Keratinocyte (primary cell): ENCODE measurements at regions not wholly inside any gene's neighbourhood (a gene's known extent, or its start where the extent isn't known, plus 50 kb on each side); places are given as distances from the start of the nearest gene placed in this dataset.

Experiments
- EZH2 ChIP-seq: IDR thresholded peaks from one replicate; pipeline ENCODE4 v1.6.1; 2012; ENCODE audit warnings: inconsistent platforms, mild to moderate bottlenecking, low read length, moderate library complexity
- TF ChIP-seq, protein P1 (sequence below), 3 experiments: IDR thresholded peaks in 1 of 3; conservative IDR thresholded peaks in 1 of 3; optimal IDR thresholded peaks in 1 of 3; 2 replicates in 2 of 3; 3 replicates in 1 of 3; pipeline versions ENCODE3 to v1.5.1; 2011; ENCODE audit warnings: low read length in 3 of 3, mild to moderate bottlenecking in 3 of 3, moderate library complexity in 2 of 3, control low read depth in 1 of 3, inconsistent platforms in 1 of 3; ENCODE audit not compliant: insufficient read depth in 2 of 3; ENCODE audit errors: extremely low read depth in 1 of 3

DNA sequence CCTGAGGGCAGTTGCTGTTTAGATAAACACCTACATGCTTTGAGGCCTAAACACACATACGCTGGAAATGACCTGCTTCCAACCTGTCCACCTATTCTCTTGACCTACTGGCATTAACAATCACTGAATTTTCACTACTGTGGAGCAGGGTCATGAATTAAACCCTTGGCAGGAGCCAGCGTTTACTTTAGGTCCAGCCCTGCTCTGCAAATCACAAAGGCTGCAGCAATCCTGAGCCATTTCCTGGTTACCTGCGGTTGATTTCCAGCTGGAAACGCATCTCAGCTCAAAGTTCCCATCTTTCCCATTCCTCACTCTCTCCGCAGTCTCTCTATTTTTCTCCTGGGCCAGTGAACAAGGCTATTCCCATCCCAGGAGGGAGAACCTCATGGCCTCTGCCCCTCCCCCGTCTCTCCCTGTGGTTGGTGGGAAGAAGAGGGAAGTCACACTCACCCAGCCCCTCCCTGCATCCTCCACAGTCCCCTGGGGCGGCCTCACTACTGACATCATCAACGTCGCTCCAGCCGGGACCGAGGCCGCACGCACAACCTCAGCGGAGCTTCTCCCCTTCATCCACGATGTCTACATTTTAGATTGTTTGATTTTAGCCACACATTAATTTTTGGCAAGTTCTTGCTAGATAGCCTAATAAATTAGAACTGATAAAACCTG is 84.5 kb upstream of the SNTG2 start:
- TF ChIP-seq, protein P1, sequence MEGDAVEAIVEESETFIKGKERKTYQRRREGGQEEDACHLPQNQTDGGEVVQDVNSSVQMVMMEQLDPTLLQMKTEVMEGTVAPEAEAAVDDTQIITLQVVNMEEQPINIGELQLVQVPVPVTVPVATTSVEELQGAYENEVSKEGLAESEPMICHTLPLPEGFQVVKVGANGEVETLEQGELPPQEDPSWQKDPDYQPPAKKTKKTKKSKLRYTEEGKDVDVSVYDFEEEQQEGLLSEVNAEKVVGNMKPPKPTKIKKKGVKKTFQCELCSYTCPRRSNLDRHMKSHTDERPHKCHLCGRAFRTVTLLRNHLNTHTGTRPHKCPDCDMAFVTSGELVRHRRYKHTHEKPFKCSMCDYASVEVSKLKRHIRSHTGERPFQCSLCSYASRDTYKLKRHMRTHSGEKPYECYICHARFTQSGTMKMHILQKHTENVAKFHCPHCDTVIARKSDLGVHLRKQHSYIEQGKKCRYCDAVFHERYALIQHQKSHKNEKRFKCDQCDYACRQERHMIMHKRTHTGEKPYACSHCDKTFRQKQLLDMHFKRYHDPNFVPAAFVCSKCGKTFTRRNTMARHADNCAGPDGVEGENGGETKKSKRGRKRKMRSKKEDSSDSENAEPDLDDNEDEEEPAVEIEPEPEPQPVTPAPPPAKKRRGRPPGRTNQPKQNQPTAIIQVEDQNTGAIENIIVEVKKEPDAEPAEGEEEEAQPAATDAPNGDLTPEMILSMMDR (optimal IDR thresholded peaks at IDR 0.05 in 1 of 3, IDR thresholded peaks at IDR 0.05 in 1 of 3, conservative IDR thresholded peaks at IDR 0.05 in 1 of 3; ENCODE audit: extremely low read depth in 1 of 3, insufficient read depth in 2 of 3, low read length in 3 of 3) = no peak
- TF ChIP-seq EZH2 = no peak
